Medulla oblongata (tissue), 1 donor: ENCODE measurements at regions not wholly inside any gene's neighbourhood (a gene's known extent, or its start where the extent isn't known, plus 50 kb on each side); places are given as distances from the start of the nearest gene placed in this dataset.
A peak's percentile ranks its signal among the peaks of the same experiment; 100 is the strongest.

Source experiments
- DNase-seq: peaks from one replicate; pipeline ENCODE4 v3.0.0-alpha.2; 2015; ENCODE audit errors: extremely low spot score

- DNase-seq = peak; percentile 17
Measured at GRCh38 chr5:98656125-98656795, 117.2 kb upstream of the RGMB start.

- DNase-seq = no peak
Measured at GRCh38 chr5:98656796-98657195, 116.7 kb upstream of the RGMB start.

- DNase-seq = no peak
Measured at GRCh38 chr5:98657559-98657958, 115.9 kb upstream of the RGMB start.

- no peak for DNase-seq
Measured at GRCh38 chr5:98663521-98663920, 109.9 kb upstream of the RGMB start.

- DNase-seq = no peak
Measured at GRCh38 chr5:98664736-98665135, 108.7 kb upstream of the RGMB start.

GRCh38 chr5:98679963-98680362, 93.5 kb upstream of the RGMB start:
- DNase-seq = no peak

GRCh38 chr5:98690002-98690401, 83.5 kb upstream of the RGMB start:
- no peak for DNase-seq

GRCh38 chr5:98694902-98695301, 78.6 kb upstream of the RGMB start:
- no peak for DNase-seq

GRCh38 chr5:98698359-98698758, 75.1 kb upstream of the RGMB start:
- no peak for DNase-seq

GRCh38 chr5:98700730-98701129, 72.7 kb upstream of the RGMB start:
- DNase-seq = no peak

GRCh38 chr5:98705841-98706240, 67.6 kb upstream of the RGMB start:
- DNase-seq = no peak

GRCh38 chr5:98709681-98710080, 63.8 kb upstream of the RGMB start:
- DNase-seq = no peak

- no peak for DNase-seq
Measured at GRCh38 chr5:98713027-98713426, 60.4 kb upstream of the RGMB start.

GRCh38 chr5:98713856-98714255, 59.6 kb upstream of the RGMB start:
- DNase-seq = no peak

GRCh38 chr5:98714710-98715288, 58.7 kb upstream of the RGMB start:
- DNase-seq = no peak

GRCh38 chr5:98721231-98721928, 52.1 kb upstream of the RGMB start:
- DNase-seq = no peak

GRCh38 chr5:98722188-98722587, 51.3 kb upstream of the RGMB start:
- DNase-seq = no peak

GRCh38 chr5:98723061-98723460, 50.4 kb upstream of the RGMB start:
- DNase-seq = no peak
